HG03025 (cell line): ENCODE measurements at regions not wholly inside any gene's neighbourhood (a gene's known extent, or its start where the extent isn't known, plus 50 kb on each side); places are given as distances from the start of the nearest gene placed in this dataset.
"Not testable (repeated sequence)": the region's sequence is repeated elsewhere in the genome, so short reads cannot be mapped to it uniquely, and the experiment has no call there.

Source experiments
- ATAC-seq: cut with Tn5 transposase; IDR thresholded peaks from one replicate; pipeline ENCODE4 v1.9.1; 2021; ENCODE audit warnings: mild to moderate bottlenecking, moderate library complexity; ENCODE audit not compliant: unreplicated experiment, low FRiP score

- ATAC-seq = peak; percentile 7
These were observed 257.5 kb upstream of the STARD13 start for GRCh38 chr13:33543089-33543459.

- no peak for ATAC-seq
These were observed 258.2 kb upstream of the STARD13 start for GRCh38 chr13:33543631-33544265.

DNA sequence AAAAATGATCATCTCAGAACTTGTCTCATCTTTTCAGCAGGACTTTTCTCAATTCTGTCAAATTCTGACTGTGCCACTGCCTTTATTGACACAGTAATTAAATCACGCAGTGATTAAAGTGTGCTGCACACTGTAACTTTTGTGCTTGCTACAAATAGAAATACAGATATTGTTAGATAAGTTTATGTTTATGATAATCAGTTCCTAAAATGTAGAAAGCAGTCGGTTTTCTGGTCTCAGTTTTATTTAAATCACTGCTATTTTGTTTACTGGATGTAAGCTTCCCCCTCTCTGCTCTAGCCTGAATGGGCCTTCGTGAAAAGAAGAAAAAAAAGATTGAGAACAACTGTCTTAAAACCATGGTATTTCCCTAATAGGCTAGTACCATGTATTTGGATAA, 258.8 kb upstream of the STARD13 start:
- ATAC-seq = no peak

- no peak for ATAC-seq
These were observed 259.9 kb upstream of the STARD13 start for GRCh38 chr13:33545492-33545891.

DNA sequence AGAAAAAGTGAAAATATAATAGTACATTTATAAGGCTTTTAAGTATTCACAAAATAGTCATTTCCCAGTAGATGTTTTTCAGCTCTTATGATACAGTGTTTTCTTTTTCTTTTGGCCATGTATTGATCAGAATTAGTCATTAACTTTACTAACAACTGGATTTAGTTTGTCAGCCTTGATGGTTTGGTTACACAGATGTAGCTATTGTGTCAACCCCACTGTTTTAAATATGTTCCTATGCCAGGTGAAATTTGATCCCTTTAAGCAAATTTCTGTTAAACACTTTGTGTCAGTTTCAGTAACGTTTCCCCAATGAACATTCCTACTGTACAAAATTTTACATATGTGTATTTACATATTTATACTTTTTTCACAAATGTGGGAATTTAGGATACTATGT, 261.5 kb upstream of the STARD13 start:
- ATAC-seq = no peak

- no peak for ATAC-seq
These were observed 262.5 kb upstream of the STARD13 start for GRCh38 chr13:33548069-33548468.

GRCh38 chr13:33550276-33550675, 264.7 kb upstream of the STARD13 start:
- ATAC-seq = no peak

GRCh38 chr13:33550885-33551284, 265.3 kb upstream of the STARD13 start:
- no peak for ATAC-seq

- ATAC-seq = peak; percentile 89
These were observed 262.8 kb upstream of the RFC3 start for GRCh38 chr13:33554919-33555791.

DNA sequence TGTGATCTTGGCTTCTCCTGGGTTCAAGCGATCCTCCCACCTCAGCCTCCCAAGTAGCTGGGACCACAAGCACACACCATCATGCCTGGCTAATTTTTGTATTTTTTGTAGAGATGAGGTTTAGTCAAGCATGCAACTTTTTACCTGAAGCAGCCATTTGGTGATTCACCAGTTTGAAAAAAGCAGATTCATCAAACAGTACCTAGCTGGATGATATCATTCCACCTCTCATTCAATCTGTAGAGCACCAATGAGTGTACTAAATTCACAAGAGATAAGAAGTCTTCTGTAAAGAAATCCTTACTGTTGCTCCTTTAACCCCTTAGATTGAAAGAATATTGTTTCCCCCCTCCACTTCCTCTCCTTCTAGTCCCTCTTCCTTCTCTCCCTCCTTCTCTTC, 261.1 kb upstream of the RFC3 start:
- ATAC-seq = no peak

DNA sequence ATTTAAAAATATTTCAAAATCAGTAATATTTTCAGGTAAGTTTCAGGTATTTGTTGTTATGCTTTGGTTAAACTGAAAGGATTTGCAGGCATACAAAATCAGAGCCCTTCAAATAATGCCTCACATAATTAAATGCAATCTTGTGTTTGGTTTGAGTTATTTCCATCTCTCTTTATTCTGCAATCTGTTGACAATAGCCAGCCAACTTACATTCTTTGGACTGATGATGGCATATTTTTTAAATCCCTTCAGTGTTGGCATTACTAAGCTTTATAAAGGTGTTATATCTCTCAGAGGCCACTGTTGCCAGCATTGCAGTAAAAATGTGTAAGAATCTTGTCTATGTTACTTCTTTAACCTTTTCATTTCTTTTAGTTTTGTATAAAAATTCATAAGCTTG, 257.2 kb upstream of the RFC3 start:
- ATAC-seq = no peak

GRCh38 chr13:33561627-33562026, 256.3 kb upstream of the RFC3 start:
- ATAC-seq = no peak

- peak; percentile 80 for ATAC-seq
These were observed 246.3 kb upstream of the RFC3 start for GRCh38 chr13:33571618-33572017.

DNA sequence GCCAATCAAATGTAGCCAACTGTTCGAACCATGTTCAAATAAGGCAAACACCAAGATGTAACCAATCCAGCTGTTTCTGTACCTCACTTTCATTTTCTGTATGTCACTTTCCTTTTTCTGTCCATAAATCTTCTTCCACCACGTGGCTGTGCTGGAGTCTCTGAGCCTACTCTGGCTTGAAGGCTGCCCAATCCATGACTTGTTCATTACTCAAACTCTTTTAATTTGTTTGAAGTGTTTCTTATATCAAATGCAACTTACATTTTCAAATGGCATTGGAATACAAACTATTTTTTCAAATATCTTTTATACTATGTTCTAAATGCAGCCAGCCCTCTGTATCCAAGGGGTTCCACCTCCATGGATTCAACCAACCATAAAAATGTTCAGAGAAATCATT, 245.6 kb upstream of the RFC3 start:
- ATAC-seq = not testable (repeated sequence)

DNA sequence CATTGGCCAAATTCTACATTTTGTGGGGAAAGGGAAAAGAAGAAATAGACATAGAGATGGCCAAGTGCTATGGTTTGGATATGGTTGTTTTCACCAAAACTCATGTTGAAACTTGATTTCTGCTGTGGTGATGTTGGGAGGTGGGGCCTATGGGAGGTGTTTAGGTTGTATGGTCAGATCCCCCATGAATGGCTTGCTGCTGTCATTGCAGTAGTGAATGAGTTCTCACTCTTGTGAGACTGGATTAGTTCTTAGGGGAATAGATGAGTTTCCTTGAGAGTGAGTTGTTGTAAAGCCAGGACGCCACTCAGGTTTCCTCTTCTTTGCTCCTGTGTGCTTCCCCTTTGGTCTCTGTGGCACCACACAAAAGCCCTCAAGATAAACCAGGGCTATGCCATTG, 242.6 kb upstream of the RFC3 start:
- ATAC-seq = no peak

DNA sequence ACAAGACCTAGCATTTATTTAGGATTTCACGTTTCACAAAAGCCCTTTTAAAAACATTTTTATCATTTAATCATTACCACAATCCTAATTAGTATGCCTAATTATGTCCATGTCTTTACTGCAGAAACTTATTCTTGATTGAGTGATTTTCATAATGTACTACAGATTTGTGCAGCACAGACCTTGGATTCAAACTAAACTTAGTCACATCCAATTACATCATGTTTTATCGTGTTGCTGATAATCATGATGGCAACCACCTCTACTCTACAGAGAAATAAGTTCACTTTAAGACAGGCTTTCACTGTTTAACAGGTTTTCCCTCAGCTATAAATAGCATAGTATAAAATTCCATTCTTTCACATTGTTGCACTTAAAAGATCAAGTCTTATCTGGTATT, 240.9 kb upstream of the RFC3 start:
- no peak for ATAC-seq

DNA sequence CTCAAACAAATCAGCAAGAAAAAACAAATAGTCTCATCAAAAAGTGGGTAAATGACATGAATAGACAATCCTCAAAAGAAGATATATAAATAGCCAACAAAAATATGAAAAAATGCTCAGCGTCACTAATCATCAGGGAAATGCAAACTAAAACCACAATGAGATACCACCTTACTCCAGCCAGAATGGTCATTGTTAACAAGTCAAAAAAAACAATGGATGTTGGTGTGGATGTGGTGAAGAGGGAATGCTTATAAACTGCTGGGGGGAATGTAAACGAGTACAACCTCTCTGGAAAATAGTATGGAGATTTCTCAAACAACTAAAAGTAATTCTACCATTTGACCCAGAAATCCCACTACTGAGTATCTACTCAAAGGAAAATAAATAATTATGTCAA, 239.2 kb upstream of the RFC3 start:
- no peak for ATAC-seq

GRCh38 chr13:33582121-33582520, 235.8 kb upstream of the RFC3 start:
- no peak for ATAC-seq

DNA sequence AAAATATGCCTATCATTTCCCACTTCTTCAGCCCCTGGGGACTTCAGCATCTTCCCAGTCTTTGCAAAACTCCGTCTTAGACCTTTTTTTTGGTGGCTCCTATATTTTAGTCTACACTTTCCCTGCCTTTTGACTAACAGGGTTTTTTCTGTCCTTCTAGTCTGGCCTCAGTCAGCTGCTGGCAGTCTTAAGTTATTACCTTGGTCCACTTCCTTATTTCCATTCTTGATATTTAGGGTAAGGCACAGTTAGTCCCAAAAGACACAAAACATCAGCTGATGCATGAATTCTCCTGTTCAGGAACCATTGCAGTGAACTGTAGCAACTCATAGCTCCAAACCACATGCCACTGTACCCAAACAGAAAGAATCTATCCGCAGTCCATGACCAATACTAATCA, 234.6 kb upstream of the RFC3 start:
- ATAC-seq = no peak

DNA sequence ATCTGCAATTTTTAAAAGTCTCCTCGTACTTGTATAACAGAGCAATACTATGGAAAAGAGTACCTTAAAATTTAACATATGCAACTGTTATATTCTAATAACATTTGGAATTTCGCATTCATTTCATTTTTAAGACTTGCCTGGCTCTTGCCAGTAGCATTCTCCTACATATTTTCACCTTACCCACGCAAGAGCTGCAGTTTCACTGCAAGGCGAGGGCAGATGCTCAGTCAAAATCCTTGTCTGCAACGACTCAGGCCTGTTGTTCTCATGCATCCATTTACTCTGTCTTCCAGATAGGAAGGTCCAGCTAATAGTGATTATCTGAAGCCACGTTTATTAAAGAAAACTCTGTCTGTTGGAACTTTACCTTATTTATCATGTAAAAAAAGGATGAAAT, 227.0 kb upstream of the RFC3 start:
- ATAC-seq = no peak

- ATAC-seq = no peak
These were observed 211.3 kb upstream of the RFC3 start for GRCh38 chr13:33606692-33607091.

- ATAC-seq = no peak
These were observed 207.4 kb upstream of the RFC3 start for GRCh38 chr13:33610438-33611120.
